ENCODE measurements at regions not wholly inside any gene's neighbourhood (a gene's known extent, or its start where the extent isn't known, plus 50 kb on each side); places are given as distances from the start of the nearest gene placed in this dataset.

GRCh38 chr3:23073724-23074305, 129.3 kb upstream of the UBE2E2 start:
- no peak for TF ChIP-seq CTCF (IDR thresholded peaks at IDR 0.05)
- Mint-ChIP-seq H3K36me3 (no peaks in the 10 kb centered on the region), H3K9me3 (peaks cover 3 to 6% of the 10 kb centered on the region in 2 donors), H3K4me1 (no peaks in the 10 kb centered on the region), H3K4me3 (no peak overlapping the region), H3K27ac (no peak overlapping the region), H3K27me3 (ENCODE audit: low read depth in 2 of 2) (peaks cover 0 to 5% of the 10 kb centered on the region in 2 donors)
- 83% methylated on average over 4 of the region's 5 CpGs for WGBS (ENCODE audit: insufficient coverage)
- ATAC-seq = no peak
- no peaks in the 10 kb centered on the region for H3K27me3 ChIP-seq (ENCODE audit: control insufficient read depth, insufficient read depth, low read length)
- intact Hi-C loops (cut with micrococcal nuclease) = no loop called here
- no peaks in the 10 kb centered on the region for H3K36me3 ChIP-seq (ENCODE audit: control insufficient read depth, insufficient read depth, low read length)
- H3K9me3 ChIP-seq (ENCODE audit: control insufficient read depth, insufficient read depth, low read length) = no peaks in the 10 kb centered on the region
- no peak overlapping the region for H3K4me3 ChIP-seq (ENCODE audit: low read length)
- no peak for DNase-seq
- peaks cover 19% of the 10 kb centered on the region for H3K4me1 ChIP-seq (ENCODE audit: control insufficient read depth, insufficient read depth, low read length)
- no peak overlapping the region for H3K27ac ChIP-seq (ENCODE audit: low read length)

GRCh38 chr3:23075496-23075895, 127.6 kb upstream of the UBE2E2 start:
- DNase-seq = no peak
- TF ChIP-seq CTCF (IDR thresholded peaks at IDR 0.05) = no peak
- no peak overlapping the region for H3K4me3 Mint-ChIP-seq
- H3K4me1 Mint-ChIP-seq = peaks cover 7 to 12% of the 10 kb centered on the region in 2 donors
- Histone ChIP-seq H3K9me3 (ENCODE audit: control insufficient read depth, insufficient read depth, low read length) (no peaks in the 10 kb centered on the region), H3K36me3 (ENCODE audit: control insufficient read depth, insufficient read depth, low read length) (no peaks in the 10 kb centered on the region), H3K27ac (ENCODE audit: low read length) (no peak overlapping the region), H3K4me3 (ENCODE audit: low read length) (no peak overlapping the region), H3K4me1 (ENCODE audit: control insufficient read depth, insufficient read depth, low read length) (peaks cover 11% of the 10 kb centered on the region), H3K27me3 (ENCODE audit: control insufficient read depth, insufficient read depth, low read length) (no peaks in the 10 kb centered on the region)
- no peak overlapping the region for H3K27ac Mint-ChIP-seq
- WGBS (ENCODE audit: insufficient coverage) = 91% methylated on average over 2 of the region's 2 CpGs
- peaks cover 0 to 5% of the 10 kb centered on the region in 2 donors for H3K27me3 Mint-ChIP-seq (ENCODE audit: low read depth in 2 of 2)
- no peak for ATAC-seq
- intact Hi-C loops (cut with micrococcal nuclease) = no loop called here
- peaks cover 0 to 4% of the 10 kb centered on the region in 2 donors for H3K9me3 Mint-ChIP-seq
- H3K36me3 Mint-ChIP-seq = no peaks in the 10 kb centered on the region

GRCh38 chr3:23076437-23076836, 126.7 kb upstream of the UBE2E2 start:
- H3K27ac ChIP-seq (ENCODE audit: low read length) = no peak overlapping the region
- whole genome bisulfite sequencing (ENCODE audit: insufficient coverage) = 76% methylated on average over 2 of the region's 2 CpGs
- peaks cover 9 to 13% of the 10 kb centered on the region in 2 donors for H3K4me1 Mint-ChIP-seq
- no peak overlapping the region for H3K27ac Mint-ChIP-seq
- intact Hi-C loops (cut with micrococcal nuclease) = no loop called here
- H3K4me3 Mint-ChIP-seq = no peak overlapping the region
- H3K27me3 ChIP-seq (ENCODE audit: control insufficient read depth, insufficient read depth, low read length) = no peaks in the 10 kb centered on the region
- no peak for DNase-seq
- no peaks in the 10 kb centered on the region for H3K36me3 Mint-ChIP-seq
- H3K4me1 ChIP-seq (ENCODE audit: control insufficient read depth, insufficient read depth, low read length) = peaks cover 6% of the 10 kb centered on the region
- no peak for ATAC-seq
- H3K9me3 ChIP-seq (ENCODE audit: control insufficient read depth, insufficient read depth, low read length) = no peaks in the 10 kb centered on the region
- no peak overlapping the region for H3K4me3 ChIP-seq (ENCODE audit: low read length)
- H3K27me3 Mint-ChIP-seq (ENCODE audit: low read depth in 2 of 2) = peaks cover 0 to 1% of the 10 kb centered on the region in 2 donors
- H3K36me3 ChIP-seq (ENCODE audit: control insufficient read depth, insufficient read depth, low read length) = no peaks in the 10 kb centered on the region
- TF ChIP-seq CTCF (IDR thresholded peaks at IDR 0.05) = no peak
- peaks cover 0 to under 1% of the 10 kb centered on the region in 2 donors for H3K9me3 Mint-ChIP-seq

GRCh38 chr3:23077126-23077525, 126.0 kb upstream of the UBE2E2 start:
- H3K9me3 Mint-ChIP-seq = no peaks in the 10 kb centered on the region
- Histone ChIP-seq H3K27me3 (ENCODE audit: control insufficient read depth, insufficient read depth, low read length) (no peaks in the 10 kb centered on the region), H3K4me3 (ENCODE audit: low read length) (no peak overlapping the region), H3K36me3 (ENCODE audit: control insufficient read depth, insufficient read depth, low read length) (no peaks in the 10 kb centered on the region), H3K9me3 (ENCODE audit: control insufficient read depth, insufficient read depth, low read length) (no peaks in the 10 kb centered on the region), H3K4me1 (ENCODE audit: control insufficient read depth, insufficient read depth, low read length) (peaks cover 5% of the 10 kb centered on the region), H3K27ac (ENCODE audit: low read length) (no peak overlapping the region)
- ATAC-seq (no peak), DNase-seq (no peak)
- peaks cover 9 to 13% of the 10 kb centered on the region in 2 donors for H3K4me1 Mint-ChIP-seq
- H3K4me3 Mint-ChIP-seq = no peak overlapping the region
- 82% methylated on average over 4 of the region's 4 CpGs for WGBS (ENCODE audit: insufficient coverage)
- H3K36me3 Mint-ChIP-seq = no peaks in the 10 kb centered on the region
- H3K27me3 Mint-ChIP-seq (ENCODE audit: low read depth in 2 of 2) = no peaks in the 10 kb centered on the region
- H3K27ac Mint-ChIP-seq = no peak overlapping the region
- intact Hi-C loops (cut with micrococcal nuclease) = no loop called here
- TF ChIP-seq CTCF (IDR thresholded peaks at IDR 0.05) = no peak
